ENCODE measurements at regions not wholly inside any gene's neighbourhood (a gene's known extent, or its start where the extent isn't known, plus 50 kb on each side); places are given as distances from the start of the nearest gene placed in this dataset.

DNA sequence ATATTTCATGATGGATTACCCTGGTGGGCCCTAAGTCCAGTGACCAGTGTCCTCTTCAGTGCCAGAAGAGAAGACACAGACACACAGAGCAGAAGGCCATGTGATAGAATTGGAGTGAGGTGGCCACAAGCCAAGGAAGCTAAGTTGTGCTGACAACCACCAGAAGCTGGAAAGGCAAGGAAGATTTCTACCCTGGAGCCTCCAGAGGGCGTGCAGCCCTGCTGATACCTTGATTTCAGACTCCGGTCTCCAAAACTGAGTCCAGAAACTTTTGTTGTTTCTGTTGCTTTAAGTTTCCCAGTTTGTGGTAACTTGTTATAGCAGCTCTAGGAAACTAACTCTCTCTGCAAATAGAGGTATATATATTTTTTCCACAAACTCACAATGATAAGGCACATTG, 396.6 kb upstream of the ASIC2 start:
- TF ChIP-seq, protein P1, sequence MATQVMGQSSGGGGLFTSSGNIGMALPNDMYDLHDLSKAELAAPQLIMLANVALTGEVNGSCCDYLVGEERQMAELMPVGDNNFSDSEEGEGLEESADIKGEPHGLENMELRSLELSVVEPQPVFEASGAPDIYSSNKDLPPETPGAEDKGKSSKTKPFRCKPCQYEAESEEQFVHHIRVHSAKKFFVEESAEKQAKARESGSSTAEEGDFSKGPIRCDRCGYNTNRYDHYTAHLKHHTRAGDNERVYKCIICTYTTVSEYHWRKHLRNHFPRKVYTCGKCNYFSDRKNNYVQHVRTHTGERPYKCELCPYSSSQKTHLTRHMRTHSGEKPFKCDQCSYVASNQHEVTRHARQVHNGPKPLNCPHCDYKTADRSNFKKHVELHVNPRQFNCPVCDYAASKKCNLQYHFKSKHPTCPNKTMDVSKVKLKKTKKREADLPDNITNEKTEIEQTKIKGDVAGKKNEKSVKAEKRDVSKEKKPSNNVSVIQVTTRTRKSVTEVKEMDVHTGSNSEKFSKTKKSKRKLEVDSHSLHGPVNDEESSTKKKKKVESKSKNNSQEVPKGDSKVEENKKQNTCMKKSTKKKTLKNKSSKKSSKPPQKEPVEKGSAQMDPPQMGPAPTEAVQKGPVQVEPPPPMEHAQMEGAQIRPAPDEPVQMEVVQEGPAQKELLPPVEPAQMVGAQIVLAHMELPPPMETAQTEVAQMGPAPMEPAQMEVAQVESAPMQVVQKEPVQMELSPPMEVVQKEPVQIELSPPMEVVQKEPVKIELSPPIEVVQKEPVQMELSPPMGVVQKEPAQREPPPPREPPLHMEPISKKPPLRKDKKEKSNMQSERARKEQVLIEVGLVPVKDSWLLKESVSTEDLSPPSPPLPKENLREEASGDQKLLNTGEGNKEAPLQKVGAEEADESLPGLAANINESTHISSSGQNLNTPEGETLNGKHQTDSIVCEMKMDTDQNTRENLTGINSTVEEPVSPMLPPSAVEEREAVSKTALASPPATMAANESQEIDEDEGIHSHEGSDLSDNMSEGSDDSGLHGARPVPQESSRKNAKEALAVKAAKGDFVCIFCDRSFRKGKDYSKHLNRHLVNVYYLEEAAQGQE (IDR thresholded peaks at IDR 0.05; ENCODE audit: low read depth): no peak
- TF ChIP-seq EP300 (IDR thresholded peaks at IDR 0.05; ENCODE audit: borderline replicate concordance) (no peak), FOXM1 (IDR thresholded peaks at IDR 0.05; ENCODE audit: borderline replicate concordance, low read depth) (no peak), TAF1 (IDR thresholded peaks at IDR 0.05; ENCODE audit: low read depth) (no peak), USF1 (IDR thresholded peaks at IDR 0.05) (no peak), RAD21 (IDR thresholded peaks at IDR 0.05; ENCODE audit: low read depth) (no peak), CEBPB (IDR thresholded peaks at IDR 0.05) (no peak), NFIC (IDR thresholded peaks at IDR 0.05) (no peak), TCF12 (IDR thresholded peaks at IDR 0.05; ENCODE audit: low read depth) (no peak), YY1 (IDR thresholded peaks at IDR 0.05; ENCODE audit: low read depth) (no peak), TEAD4 (IDR thresholded peaks at IDR 0.05) (no peak), ZBTB7A (IDR thresholded peaks at IDR 0.05; ENCODE audit: low read depth) (no peak), EGR1 (IDR thresholded peaks at IDR 0.05) (no peak), CREB1 (IDR thresholded peaks at IDR 0.05; ENCODE audit: low read depth) (no peak)
- TF ChIP-seq, protein P2, sequence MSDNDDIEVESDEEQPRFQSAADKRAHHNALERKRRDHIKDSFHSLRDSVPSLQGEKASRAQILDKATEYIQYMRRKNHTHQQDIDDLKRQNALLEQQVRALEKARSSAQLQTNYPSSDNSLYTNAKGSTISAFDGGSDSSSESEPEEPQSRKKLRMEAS (IDR thresholded peaks at IDR 0.05): no peak

GRCh38 chr17:33695431-33695830, 402.3 kb upstream of the ASIC2 start:
- no peak for TF ChIP-seq NFIC (IDR thresholded peaks at IDR 0.05)
- no peak for TF ChIP-seq RAD21 (IDR thresholded peaks at IDR 0.05; ENCODE audit: low read depth)
- TF ChIP-seq EGR1 (IDR thresholded peaks at IDR 0.05): no peak
- TF ChIP-seq, protein P2 (IDR thresholded peaks at IDR 0.05): no peak
- TF ChIP-seq TCF12 (IDR thresholded peaks at IDR 0.05; ENCODE audit: low read depth): no peak

DNA sequence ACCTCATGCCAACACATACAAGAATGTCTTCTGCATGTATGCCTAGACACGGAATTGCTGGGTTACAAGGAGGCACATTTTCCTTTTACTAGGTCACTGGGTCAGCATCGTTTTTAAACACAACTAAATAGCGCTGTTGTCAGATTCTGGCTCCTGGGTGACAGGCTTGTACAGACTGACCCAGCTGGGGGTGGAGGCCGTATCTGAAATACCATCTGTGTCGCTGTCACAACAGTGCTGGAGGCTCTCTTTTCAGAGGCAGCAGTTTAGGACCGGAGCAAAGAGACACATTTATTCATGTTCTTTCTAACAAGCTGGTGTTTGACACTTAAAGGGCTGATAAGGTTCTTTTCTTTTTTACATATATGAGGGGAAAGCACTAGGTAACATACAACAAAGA, 403.0 kb upstream of the ASIC2 start:
- TF ChIP-seq, protein P2 (IDR thresholded peaks at IDR 0.05): no peak
- no peak for TF ChIP-seq TCF12 (IDR thresholded peaks at IDR 0.05; ENCODE audit: low read depth)
- TF ChIP-seq, protein P1 (IDR thresholded peaks at IDR 0.05; ENCODE audit: low read depth): no peak
- no peak for TF ChIP-seq EGR1 (IDR thresholded peaks at IDR 0.05)
- TF ChIP-seq TEAD4 (IDR thresholded peaks at IDR 0.05): no peak
- TF ChIP-seq TAF1 (IDR thresholded peaks at IDR 0.05; ENCODE audit: low read depth): no peak
- no peak for TF ChIP-seq NFIC (IDR thresholded peaks at IDR 0.05)
- no peak for TF ChIP-seq RAD21 (IDR thresholded peaks at IDR 0.05; ENCODE audit: low read depth)
- no peak for TF ChIP-seq ZBTB7A (IDR thresholded peaks at IDR 0.05; ENCODE audit: low read depth)
- no peak for TF ChIP-seq USF1 (IDR thresholded peaks at IDR 0.05)

DNA sequence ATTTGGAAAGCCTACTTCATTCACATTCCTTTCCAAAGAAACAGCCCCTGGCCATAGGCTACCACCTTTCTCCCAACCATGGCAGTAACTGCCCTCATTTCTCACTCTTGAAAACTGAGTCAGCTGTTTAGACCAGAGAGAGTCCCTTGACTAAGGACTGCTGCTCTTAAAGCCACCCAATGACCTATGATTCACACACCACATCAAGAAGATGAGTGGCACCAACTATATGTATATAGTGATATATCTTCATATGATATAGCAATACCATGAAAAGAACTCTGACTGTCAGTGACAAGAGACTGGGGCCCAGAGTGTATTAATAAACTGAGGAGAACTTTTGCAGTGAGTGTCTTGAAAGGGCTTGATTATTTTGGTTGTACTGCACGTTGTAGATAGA, 404.5 kb upstream of the ASIC2 start:
- TF ChIP-seq CEBPB (IDR thresholded peaks at IDR 0.05) (no peak), TCF12 (IDR thresholded peaks at IDR 0.05; ENCODE audit: low read depth) (no peak)

DNA sequence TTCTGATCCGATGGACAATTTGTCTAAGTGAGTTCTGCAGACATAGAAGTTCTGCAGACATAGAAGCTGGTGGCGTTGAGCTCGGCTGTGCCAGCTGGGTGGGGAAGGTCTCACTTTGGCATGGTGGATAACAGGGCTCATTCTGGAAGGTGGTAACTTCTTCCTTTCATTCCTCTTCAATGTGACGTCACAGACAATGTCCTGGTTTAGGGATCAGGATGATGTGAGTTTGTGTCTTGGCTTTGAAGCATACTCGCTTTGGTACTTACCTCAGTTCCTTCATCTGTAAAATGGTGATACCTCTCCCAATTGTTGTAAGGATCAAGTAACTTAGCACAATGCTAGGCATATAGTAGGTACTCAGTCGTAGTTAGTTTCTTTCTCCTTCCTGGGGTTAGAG, 408.8 kb upstream of the ASIC2 start:
- no peak for TF ChIP-seq EP300 (IDR thresholded peaks at IDR 0.05; ENCODE audit: borderline replicate concordance)
- no peak for TF ChIP-seq TAF1 (IDR thresholded peaks at IDR 0.05; ENCODE audit: low read depth)
- TF ChIP-seq FOXM1 (IDR thresholded peaks at IDR 0.05; ENCODE audit: borderline replicate concordance, low read depth): no peak
- TF ChIP-seq NFIC (IDR thresholded peaks at IDR 0.05): no peak
- no peak for TF ChIP-seq USF1 (IDR thresholded peaks at IDR 0.05)
- TF ChIP-seq RAD21 (IDR thresholded peaks at IDR 0.05; ENCODE audit: low read depth): no peak
- TF ChIP-seq, protein P2 (IDR thresholded peaks at IDR 0.05): no peak
- no peak for TF ChIP-seq CREB1 (IDR thresholded peaks at IDR 0.05; ENCODE audit: low read depth)
- no peak for TF ChIP-seq TEAD4 (IDR thresholded peaks at IDR 0.05)
- no peak for TF ChIP-seq YY1 (IDR thresholded peaks at IDR 0.05; ENCODE audit: low read depth)
- TF ChIP-seq CEBPB (IDR thresholded peaks at IDR 0.05): no peak
- TF ChIP-seq, protein P1 (IDR thresholded peaks at IDR 0.05; ENCODE audit: low read depth): no peak
- no peak for TF ChIP-seq TCF12 (IDR thresholded peaks at IDR 0.05; ENCODE audit: low read depth)
- no peak for TF ChIP-seq EGR1 (IDR thresholded peaks at IDR 0.05)
- TF ChIP-seq ZBTB7A (IDR thresholded peaks at IDR 0.05; ENCODE audit: low read depth): no peak

Data from Ishikawa (cell line).